Caco-2 (cell line): ENCODE measurements at regions not wholly inside any gene's neighbourhood (a gene's known extent, or its start where the extent isn't known, plus 50 kb on each side); places are given as distances from the start of the nearest gene placed in this dataset.
A peak's percentile ranks its signal among the peaks of the same experiment; 100 is the strongest.

Source experiments
- BruUV-seq: library from RNA; stranded (reverse); fragments of 400-500 nt; replicated peaks from 2 replicates; lab custom pipeline; 2021; lab: Mats Ljungman, UMichigan
- CTCF ChIA-PET: fragments of 300-600 bp; sonication (Branson Sonifier 250); formaldehyde crosslinking; loops from one replicate; lab custom pipeline; 2022; ENCODE audit warnings: antibody characterized with exemption; lab: Charles Lee
- POLR2A ChIA-PET: fragments of 300-600 bp; sonication (Branson Sonifier 250); formaldehyde crosslinking; loops from one replicate; lab custom pipeline; 2022; ENCODE audit warnings: antibody characterized with exemption; lab: Charles Lee
- DNase-seq, 2 experiments: peaks; one replicate each; pipeline versions ENCODE4 v3.0.0 to v3.0.0-alpha.2; 2020 to 2022
- H3K27me3 ChIP-seq: replicated peaks from 2 replicates; pipeline ENCODE4 v1.6.0; 2011; ENCODE audit warnings: low read length; ENCODE audit not compliant: control insufficient read depth, insufficient read depth
- H3K36me3 ChIP-seq: 2 replicates; pipeline ENCODE4 v1.5.1; 2011; ENCODE audit warnings: low read length; ENCODE audit not compliant: control insufficient read depth, insufficient read depth
- H3K4me1 ChIP-seq: fragments of 250-450 bp; sonication (Bioruptor Pico); 2 replicates; pipeline ENCODE4 v1.5.1; 2020; ENCODE audit warnings: mild to moderate bottlenecking
- H3K4me3 ChIP-seq: 2 replicates; pipeline ENCODE4 v1.5.1; 2011; ENCODE audit warnings: low read depth, mild to moderate bottlenecking, control low read depth, low read length
- H3K9me3 ChIP-seq: fragments of 250-450 bp; sonication (Bioruptor Pico); 2 replicates; pipeline ENCODE4 v1.5.1; 2020; ENCODE audit warnings: mild to moderate bottlenecking, moderate library complexity
- H3K27ac Mint-ChIP-seq: one replicate; pipeline ENCODE4 v1.8.0; 2022; ENCODE audit warnings: mixed read lengths; ENCODE audit not compliant: unreplicated experiment
- H3K27me3 Mint-ChIP-seq: one replicate; pipeline ENCODE4 v1.8.0; 2022; ENCODE audit warnings: mixed read lengths; ENCODE audit not compliant: insufficient read depth, unreplicated experiment
- H3K36me3 Mint-ChIP-seq: one replicate; pipeline ENCODE4 v1.8.0; 2022; ENCODE audit warnings: mild to moderate bottlenecking, mixed read lengths; ENCODE audit not compliant: insufficient read depth, unreplicated experiment
- H3K4me1 Mint-ChIP-seq: one replicate; pipeline ENCODE4 v1.8.0; 2022; ENCODE audit warnings: low read depth, mixed read lengths; ENCODE audit not compliant: unreplicated experiment
- H3K4me3 Mint-ChIP-seq: one replicate; pipeline ENCODE4 v1.8.0; 2022; ENCODE audit warnings: mild to moderate bottlenecking, moderate library complexity, mixed read lengths; ENCODE audit not compliant: unreplicated experiment
- H3K9me3 Mint-ChIP-seq: one replicate; pipeline ENCODE4 v1.8.0; 2022; ENCODE audit warnings: mixed read lengths; ENCODE audit not compliant: unreplicated experiment
- CTCF ChIP-seq, 2 experiments: fragments of 200-600 bp in 1 of 2; IDR thresholded peaks; 1 replicate in 1 of 2; 2 replicates in 1 of 2; pipeline versions ENCODE4 v1.5.1 to v1.8.0; 2011 to 2022; ENCODE audit warnings: antibody characterized with exemption in 1 of 2, control low read depth in 1 of 2, inconsistent platforms in 1 of 2, low read depth in 1 of 2, low read length in 1 of 2, mild to moderate bottlenecking in 1 of 2, moderate library complexity in 1 of 2; ENCODE audit not compliant: insufficient read depth in 1 of 2, severe bottlenecking in 1 of 2, unreplicated experiment in 1 of 2
- intact Hi-C: fragments of 100-400 bp; cut with micrococcal nuclease; formaldehyde crosslinking; loops from one replicate; pipeline ENCODE4 v1.10.0; 2022; ENCODE audit not compliant: unreplicated experiment

- Histone ChIP-seq H3K36me3 (no peaks in the 10 kb centered on the region), H3K4me3 (no peak overlapping the region), H3K4me1 (no peaks in the 10 kb centered on the region), H3K9me3 (no peaks in the 10 kb centered on the region), H3K27me3 (no peaks in the 10 kb centered on the region)
- CTCF ChIA-PET, result no interaction called here
- POLR2A ChIA-PET, result no interaction called here
- no TSS peak for BruUV-seq
- no peaks in the 10 kb centered on the region for H3K4me1 Mint-ChIP-seq
- no peaks in the 10 kb centered on the region for H3K9me3 Mint-ChIP-seq
- no peak overlapping the region for H3K27ac Mint-ChIP-seq
- no peak for TF ChIP-seq CTCF (IDR thresholded peaks at IDR 0.05; ENCODE audit: insufficient read depth in 1 of 2, low read depth in 1 of 2, low read length in 1 of 2, severe bottlenecking in 1 of 2, unreplicated experiment in 1 of 2)
- no peaks in the 10 kb centered on the region for H3K27me3 Mint-ChIP-seq
- DNase-seq, result no peak
- no peak overlapping the region for H3K4me3 Mint-ChIP-seq
- intact Hi-C loops, result loop anchor here (5.0 kb wide), 1 partner anchor 247 kb away; no protein-coding TSS in a partner anchor
- H3K36me3 Mint-ChIP-seq, result no peaks in the 10 kb centered on the region
Observed at GRCh38 chr2:6525475-6525964, 340.2 kb downstream of the CMPK2 start.

- Mint-ChIP-seq H3K36me3 (no peaks in the 10 kb centered on the region), H3K9me3 (no peaks in the 10 kb centered on the region), H3K4me1 (no peaks in the 10 kb centered on the region), H3K4me3 (no peak overlapping the region), H3K27ac (no peak overlapping the region), H3K27me3 (peaks cover 2% of the 10 kb centered on the region)
- H3K36me3 ChIP-seq, result no peaks in the 10 kb centered on the region
- intact Hi-C loops, result loop anchor here (1.0 to 5.0 kb wide), 2 partner anchors 173 to 246 kb away; no protein-coding TSS in a partner anchor
- CTCF ChIA-PET, result interaction anchor here (0.6 kb wide), 1 partner anchor 479 kb away, joined by 6 read pairs; no protein-coding TSS in a partner anchor
- no TSS peak for BruUV-seq
- no peaks in the 10 kb centered on the region for H3K9me3 ChIP-seq
- POLR2A ChIA-PET, result no interaction called here
- H3K4me1 ChIP-seq, result no peaks in the 10 kb centered on the region
- no peak overlapping the region for H3K4me3 ChIP-seq
- no peaks in the 10 kb centered on the region for H3K27me3 ChIP-seq
- peak; percentile 29 to 36 for TF ChIP-seq CTCF (IDR thresholded peaks at IDR 0.05; ENCODE audit: insufficient read depth in 1 of 2, low read depth in 1 of 2, low read length in 1 of 2, severe bottlenecking in 1 of 2, unreplicated experiment in 1 of 2)
- peak in 1 of 2 experiments; percentile 42 for DNase-seq
Observed at GRCh38 chr2:6526093-6526824, 339.4 kb downstream of the CMPK2 start.

DNA sequence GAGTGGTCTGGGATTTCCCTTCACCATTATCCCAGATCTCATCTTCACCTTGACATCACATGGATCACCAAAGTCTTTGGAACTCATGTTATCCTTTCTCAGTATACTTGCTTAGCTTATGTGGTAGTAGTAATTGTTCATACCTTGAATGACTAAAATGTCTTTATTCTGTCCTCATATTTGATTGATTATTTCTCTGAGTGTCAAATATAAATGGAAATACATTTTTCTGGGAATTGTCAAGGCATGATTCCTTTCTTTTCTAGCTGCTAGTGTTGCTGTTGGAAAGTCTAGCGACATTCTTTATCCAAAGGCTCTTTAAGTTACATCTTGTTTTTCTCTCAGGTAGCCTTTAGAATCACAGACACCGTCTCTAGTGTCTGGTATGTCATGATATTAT lies 334.4 kb downstream of the CMPK2 start:
- H3K27me3 Mint-ChIP-seq, result peaks cover 7% of the 10 kb centered on the region
- ChIA-PET POLR2A (no interaction called here), CTCF (no interaction called here)
- no peaks in the 10 kb centered on the region for H3K36me3 Mint-ChIP-seq
- intact Hi-C loops, result no loop called here
- DNase-seq, result no peak
- H3K36me3 ChIP-seq, result no peaks in the 10 kb centered on the region
- H3K27ac Mint-ChIP-seq, result no peak overlapping the region
- TF ChIP-seq CTCF (IDR thresholded peaks at IDR 0.05; ENCODE audit: insufficient read depth in 1 of 2, low read depth in 1 of 2, low read length in 1 of 2, severe bottlenecking in 1 of 2, unreplicated experiment in 1 of 2), result no peak
- H3K9me3 Mint-ChIP-seq, result no peaks in the 10 kb centered on the region
- no peak overlapping the region for H3K4me3 ChIP-seq
- no peak overlapping the region for H3K4me3 Mint-ChIP-seq
- no TSS peak for BruUV-seq
- H3K27me3 ChIP-seq, result no peaks in the 10 kb centered on the region
- no peaks in the 10 kb centered on the region for H3K4me1 ChIP-seq
- no peaks in the 10 kb centered on the region for H3K9me3 ChIP-seq
- H3K4me1 Mint-ChIP-seq, result no peaks in the 10 kb centered on the region
